ENCODE measurements at regions not wholly inside any gene's neighbourhood (a gene's known extent, or its start where the extent isn't known, plus 50 kb on each side); places are given as distances from the start of the nearest gene placed in this dataset.

- POLR2A ChIA-PET = no interaction called here
- BruUV-seq (replicated peaks) = no TSS peak
- TF ChIP-seq ZNF749 (CRISPR knock-in tag; IDR thresholded peaks at IDR 0.05; ENCODE audit: borderline replicate concordance) (no peak), HMG20A (CRISPR knock-in tag; IDR thresholded peaks at IDR 0.05; ENCODE audit: borderline replicate concordance) (no peak), ATF7 (IDR thresholded peaks at IDR 0.05) (no peak), ATF7 (CRISPR knock-in tag; IDR thresholded peaks at IDR 0.05) (no peak), PRDM4 (CRISPR knock-in tag; IDR thresholded peaks at IDR 0.05; ENCODE audit: borderline replicate concordance) (no peak), HNF1A (IDR thresholded peaks at IDR 0.05; ENCODE audit: low read depth) (no peak), HNF1A (CRISPR knock-in tag; IDR thresholded peaks at IDR 0.05; ENCODE audit: borderline replicate concordance) (no peak), BCL6 (CRISPR knock-in tag; IDR thresholded peaks at IDR 0.05) (no peak), ZUFSP (CRISPR knock-in tag; IDR thresholded peaks at IDR 0.05; ENCODE audit: borderline replicate concordance) (no peak), ZNF263 (CRISPR knock-in tag; IDR thresholded peaks at IDR 0.05) (no peak), SETDB1 (CRISPR knock-in tag; IDR thresholded peaks at IDR 0.05; ENCODE audit: borderline replicate concordance) (no peak), SMAD1 (CRISPR knock-in tag; IDR thresholded peaks at IDR 0.05; ENCODE audit: borderline replicate concordance, low read depth) (no peak), NFYB (CRISPR knock-in tag; IDR thresholded peaks at IDR 0.05) (no peak), TEAD3 (CRISPR knock-in tag; optimal IDR thresholded peaks at IDR 0.05; ENCODE audit: borderline replicate concordance) (no peak)
- TF ChIP-seq, protein P1, sequence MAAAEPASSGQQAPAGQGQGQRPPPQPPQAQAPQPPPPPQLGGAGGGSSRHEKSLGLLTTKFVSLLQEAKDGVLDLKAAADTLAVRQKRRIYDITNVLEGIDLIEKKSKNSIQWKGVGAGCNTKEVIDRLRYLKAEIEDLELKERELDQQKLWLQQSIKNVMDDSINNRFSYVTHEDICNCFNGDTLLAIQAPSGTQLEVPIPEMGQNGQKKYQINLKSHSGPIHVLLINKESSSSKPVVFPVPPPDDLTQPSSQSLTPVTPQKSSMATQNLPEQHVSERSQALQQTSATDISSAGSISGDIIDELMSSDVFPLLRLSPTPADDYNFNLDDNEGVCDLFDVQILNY (CRISPR knock-in tag; conservative IDR thresholded peaks at IDR 0.05) = no peak
- TF ChIP-seq, protein P2, sequence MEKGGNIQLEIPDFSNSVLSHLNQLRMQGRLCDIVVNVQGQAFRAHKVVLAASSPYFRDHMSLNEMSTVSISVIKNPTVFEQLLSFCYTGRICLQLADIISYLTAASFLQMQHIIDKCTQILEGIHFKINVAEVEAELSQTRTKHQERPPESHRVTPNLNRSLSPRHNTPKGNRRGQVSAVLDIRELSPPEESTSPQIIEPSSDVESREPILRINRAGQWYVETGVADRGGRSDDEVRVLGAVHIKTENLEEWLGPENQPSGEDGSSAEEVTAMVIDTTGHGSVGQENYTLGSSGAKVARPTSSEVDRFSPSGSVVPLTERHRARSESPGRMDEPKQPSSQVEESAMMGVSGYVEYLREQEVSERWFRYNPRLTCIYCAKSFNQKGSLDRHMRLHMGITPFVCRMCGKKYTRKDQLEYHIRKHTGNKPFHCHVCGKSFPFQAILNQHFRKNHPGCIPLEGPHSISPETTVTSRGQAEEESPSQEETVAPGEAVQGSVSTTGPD (CRISPR knock-in tag; IDR thresholded peaks at IDR 0.05) = no peak
Measured at GRCh38 chr5:115457571-115457970, 87.0 kb downstream of the FEM1C start.

More at GRCh38 chr5:115457571-115457970, 87.0 kb downstream of the FEM1C start:
- Histone ChIP-seq H3K36me3 (replicated peaks in 1 of 2; ENCODE audit: control insufficient read depth in 1 of 2, insufficient read depth in 2 of 2, low read length in 2 of 2) (no peaks in the 10 kb centered on the region), H3K27me3 (ENCODE audit: control insufficient read depth in 1 of 2, insufficient read depth in 2 of 2, low read length in 2 of 2) (no peaks in the 10 kb centered on the region), H3K79me2 (ENCODE audit: insufficient read depth, low read length) (no peaks in the 10 kb centered on the region), H3K9ac (ENCODE audit: insufficient read depth, low read depth, low read length) (no peak overlapping the region), H2AFZ (ENCODE audit: low read length) (no peak overlapping the region), H3K4me1 (ENCODE audit: insufficient read depth, low read length) (no peaks in the 10 kb centered on the region), H3K4me3 (replicated peaks in 1 of 3; ENCODE audit: insufficient read depth in 1 of 3, low read depth in 2 of 3, low read length in 3 of 3) (no peak overlapping the region), H4K20me1 (ENCODE audit: insufficient read depth, low read length) (no peaks in the 10 kb centered on the region), H3K27ac (ENCODE audit: extremely low read length, insufficient read depth, low read length) (no peak overlapping the region), H3K9me3 (ENCODE audit: low read length) (no peaks in the 10 kb centered on the region), H3K4me2 (ENCODE audit: low read depth, low read length) (no peak overlapping the region)
- FAIRE-seq = no peak
- intact Hi-C loops (cut with micrococcal nuclease; ENCODE audit: unreplicated experiment) (no loop called here), in situ Hi-C loops (cut with HindIII; ENCODE audit: extremely low pct_ligation_motif_present, low pct_unique_long_range_greater_than_20kb) (no loop called here)
- ATAC-seq = no peak
- WGBS (ENCODE audit: low lambda C conversion rate) = 28% methylated on average over 6 of the region's 6 CpGs
- DNase-seq (ENCODE audit: low spot score) = no peak
- CTCF ChIA-PET (ENCODE audit: low intra/inter-chr PET ratio, low total read pairs) = no interaction called here
